Hepatocyte (in vitro differentiated cells): ENCODE measurements at regions not wholly inside any gene's neighbourhood (a gene's known extent, or its start where the extent isn't known, plus 50 kb on each side); places are given as distances from the start of the nearest gene placed in this dataset.

Source experiments
- EZH2phosphoT487 ChIP-seq: fragments of 200-600 bp; sonication (generic); IDR thresholded peaks from one replicate; pipeline ENCODE4 v1.6.1; 2018; ENCODE audit warnings: antibody characterized with exemption, mild to moderate bottlenecking, low read depth, moderate library complexity; ENCODE audit not compliant: unreplicated experiment, severe bottlenecking
- TF ChIP-seq, protein P1 (sequence below): fragments of 200-600 bp; sonication (generic); IDR thresholded peaks from 2 replicates; pipeline ENCODE4 v1.5.1; 2016; ENCODE audit warnings: antibody characterized with exemption, mild to moderate bottlenecking; ENCODE audit not compliant: poor library complexity

DNA sequence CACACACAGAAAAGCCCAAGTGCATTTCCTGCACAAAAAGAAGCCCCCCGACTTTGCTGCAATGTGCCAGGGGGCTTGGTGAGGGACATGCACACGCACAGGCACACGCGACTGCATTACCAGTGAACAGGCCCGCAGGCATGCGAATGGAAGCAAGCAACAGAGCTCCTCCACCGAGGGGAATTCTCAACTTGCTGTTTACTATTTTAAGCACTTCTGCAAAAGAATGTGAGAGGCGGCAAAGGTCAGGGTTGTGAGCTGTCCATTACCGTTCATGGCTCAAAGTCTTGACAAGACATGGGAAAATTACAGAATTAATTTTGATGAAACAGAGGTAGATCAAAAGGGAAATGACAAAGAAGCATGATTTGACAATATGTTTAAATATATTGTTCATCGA lies 342.5 kb upstream of the NOCT start:
- TF ChIP-seq, protein P1, sequence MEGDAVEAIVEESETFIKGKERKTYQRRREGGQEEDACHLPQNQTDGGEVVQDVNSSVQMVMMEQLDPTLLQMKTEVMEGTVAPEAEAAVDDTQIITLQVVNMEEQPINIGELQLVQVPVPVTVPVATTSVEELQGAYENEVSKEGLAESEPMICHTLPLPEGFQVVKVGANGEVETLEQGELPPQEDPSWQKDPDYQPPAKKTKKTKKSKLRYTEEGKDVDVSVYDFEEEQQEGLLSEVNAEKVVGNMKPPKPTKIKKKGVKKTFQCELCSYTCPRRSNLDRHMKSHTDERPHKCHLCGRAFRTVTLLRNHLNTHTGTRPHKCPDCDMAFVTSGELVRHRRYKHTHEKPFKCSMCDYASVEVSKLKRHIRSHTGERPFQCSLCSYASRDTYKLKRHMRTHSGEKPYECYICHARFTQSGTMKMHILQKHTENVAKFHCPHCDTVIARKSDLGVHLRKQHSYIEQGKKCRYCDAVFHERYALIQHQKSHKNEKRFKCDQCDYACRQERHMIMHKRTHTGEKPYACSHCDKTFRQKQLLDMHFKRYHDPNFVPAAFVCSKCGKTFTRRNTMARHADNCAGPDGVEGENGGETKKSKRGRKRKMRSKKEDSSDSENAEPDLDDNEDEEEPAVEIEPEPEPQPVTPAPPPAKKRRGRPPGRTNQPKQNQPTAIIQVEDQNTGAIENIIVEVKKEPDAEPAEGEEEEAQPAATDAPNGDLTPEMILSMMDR = no peak
- no peak for TF ChIP-seq EZH2phosphoT487
